ENCODE measurements at regions not wholly inside any gene's neighbourhood (a gene's known extent, or its start where the extent isn't known, plus 50 kb on each side); places are given as distances from the start of the nearest gene placed in this dataset.

- no peak for DNase-seq (ENCODE audit: low read depth in 4 of 4, low spot score in 2 of 4)
Observed at GRCh38 chr13:109381546-109382180, 404.7 kb downstream of the IRS2 start.

- DNase-seq (ENCODE audit: low read depth in 4 of 4, low spot score in 2 of 4) = no peak
Observed at GRCh38 chr13:109380457-109380856, 405.9 kb downstream of the IRS2 start.

GRCh38 chr13:109379930-109380329 is 406.5 kb downstream of the IRS2 start:
- no peak for DNase-seq (ENCODE audit: low read depth in 4 of 4, low spot score in 2 of 4)

- no peak for DNase-seq (ENCODE audit: low read depth in 4 of 4, low spot score in 2 of 4)
Observed at GRCh38 chr13:109376936-109377335, 409.4 kb downstream of the IRS2 start.

GRCh38 chr13:109374609-109375200 is 411.7 kb downstream of the IRS2 start:
- DNase-seq (ENCODE audit: low read depth in 4 of 4, low spot score in 2 of 4) = no peak

GRCh38 chr13:109372666-109373065 is 413.7 kb downstream of the IRS2 start:
- no peak for DNase-seq (ENCODE audit: low read depth in 4 of 4, low spot score in 2 of 4)

GRCh38 chr13:109371066-109371465 is 415.3 kb downstream of the IRS2 start:
- DNase-seq (ENCODE audit: low read depth in 4 of 4, low spot score in 2 of 4) = no peak

GRCh38 chr13:109370496-109370895 is 415.9 kb downstream of the IRS2 start:
- DNase-seq (ENCODE audit: low read depth in 4 of 4, low spot score in 2 of 4) = no peak

GRCh38 chr13:109369353-109370052 is 416.9 kb downstream of the IRS2 start:
- DNase-seq (ENCODE audit: low read depth in 4 of 4, low spot score in 2 of 4) = no peak

GRCh38 chr13:109368230-109368629 is 418.2 kb downstream of the IRS2 start:
- DNase-seq (ENCODE audit: low read depth in 4 of 4, low spot score in 2 of 4) = no peak

- DNase-seq (ENCODE audit: low read depth in 4 of 4, low spot score in 2 of 4) = no peak
Observed at GRCh38 chr13:109366525-109366924, 419.9 kb downstream of the IRS2 start.

GRCh38 chr13:109363431-109363830 is 423.0 kb downstream of the IRS2 start:
- no peak for DNase-seq (ENCODE audit: low read depth in 4 of 4, low spot score in 2 of 4)

GRCh38 chr13:109362616-109363015 is 423.8 kb downstream of the IRS2 start:
- no peak for DNase-seq (ENCODE audit: low read depth in 4 of 4, low spot score in 2 of 4)

GRCh38 chr13:109361562-109362289 is 424.7 kb downstream of the IRS2 start:
- DNase-seq (ENCODE audit: low read depth in 4 of 4, low spot score in 2 of 4) = no peak

GRCh38 chr13:109357751-109358471 is 428.5 kb downstream of the IRS2 start:
- DNase-seq (ENCODE audit: low read depth in 4 of 4, low spot score in 2 of 4) = no peak

- DNase-seq (ENCODE audit: low read depth in 4 of 4, low spot score in 2 of 4) = no peak
Observed at GRCh38 chr13:109355875-109356434, 430.4 kb downstream of the IRS2 start.

- no peak for DNase-seq (ENCODE audit: low read depth in 4 of 4, low spot score in 2 of 4)
Observed at GRCh38 chr13:109355166-109355565, 431.2 kb downstream of the IRS2 start.

GRCh38 chr13:109351236-109351635 is 435.1 kb downstream of the IRS2 start:
- no peak for DNase-seq (ENCODE audit: low read depth in 4 of 4, low spot score in 2 of 4)

- DNase-seq (ENCODE audit: low read depth in 4 of 4, low spot score in 2 of 4) = no peak
Observed at GRCh38 chr13:109348519-109349258, 437.7 kb downstream of the IRS2 start.

GRCh38 chr13:109346060-109346459 is 440.3 kb downstream of the IRS2 start:
- DNase-seq (ENCODE audit: low read depth in 4 of 4, low spot score in 2 of 4) = no peak

All from left renal cortex interstitium (tissue), 4 donors.